HepG2 (cell line): ENCODE measurements at regions not wholly inside any gene's neighbourhood (a gene's known extent, or its start where the extent isn't known, plus 50 kb on each side); places are given as distances from the start of the nearest gene placed in this dataset.

ENCODE experiments used
- ATAC-seq: fragments of 200-7000 bp; cut with Tn5 transposase; 3 replicates; pipeline ENCODE4 v1.9.1; 2020; ENCODE audit warnings: mild to moderate bottlenecking, moderate library complexity
- BruUV-seq: library from RNA; stranded (reverse); fragments of 400-500 nt; replicated peaks from 2 replicates; lab custom pipeline; 2021; lab: Mats Ljungman, UMichigan
- CTCF ChIA-PET: fragments of 300-600 bp; formaldehyde crosslinking; extraction: SDS; loops from one replicate; lab custom pipeline; 2021; ENCODE audit warnings: low total read pairs, inconsistent platforms, low intra/inter-chr PET ratio; lab: Yijun Ruan, JAX
- POLR2A ChIA-PET: fragments of 350-600 bp; sonication (Branson Sonifier 250); formaldehyde crosslinking; loops from one replicate; lab custom pipeline; 2020; ENCODE audit warnings: antibody characterized with exemption, inconsistent platforms; lab: Yijun Ruan, JAX
- DNase-seq: peaks from one replicate; pipeline ENCODE4 v3.0.0-alpha.2; 2015; ENCODE audit warnings: low spot score
- FAIRE-seq: peaks from 3 replicates; lab custom pipeline; 2011; peaks lifted over from hg19 to GRCh38; lab: Jason Lieb, UNC
- H2AFZ ChIP-seq: one replicate; pipeline ENCODE4 v1.6.1; 2011; ENCODE audit warnings: low read length, inconsistent platforms
- H3K27ac ChIP-seq: fragments of 300-600 bp; 3 replicates; pipeline ENCODE4 v1.8.0; 2011; ENCODE audit warnings: mixed run types, mild to moderate bottlenecking, mixed read lengths, low read length, inconsistent platforms; ENCODE audit not compliant: insufficient read depth; ENCODE audit errors: extremely low read length
- H3K27me3 ChIP-seq, 2 experiments: fragments of 200-600 bp in 1 of 2; 2 replicates in 1 of 2; 3 replicates in 1 of 2; pipeline versions ENCODE4 v1.6.0 to v1.8.0; 2011; ENCODE audit warnings: low read length in 2 of 2, mild to moderate bottlenecking in 2 of 2, moderate library complexity in 2 of 2, inconsistent platforms in 1 of 2; ENCODE audit not compliant: insufficient read depth in 2 of 2, control insufficient read depth in 1 of 2
- H3K36me3 ChIP-seq, 2 experiments: fragments of 200-600 bp in 1 of 2; replicated peaks in 1 of 2; 2 replicates in 1 of 2; 3 replicates in 1 of 2; pipeline versions ENCODE4 v1.5.1 to v1.8.0; 2011; ENCODE audit warnings: low read length in 2 of 2, inconsistent platforms in 1 of 2; ENCODE audit not compliant: insufficient read depth in 2 of 2, control insufficient read depth in 1 of 2
- H3K4me1 ChIP-seq: 2 replicates; pipeline ENCODE4 v1.5.1; 2012; ENCODE audit warnings: low read length, inconsistent platforms; ENCODE audit not compliant: insufficient read depth
- H3K4me2 ChIP-seq: 2 replicates; pipeline ENCODE4 v1.6.0; 2011; ENCODE audit warnings: low read depth, low read length, inconsistent platforms
- H3K4me3 ChIP-seq, 3 experiments: fragments of 200-600 bp in 1 of 3; sonication (generic), shearing (Covaris generic) in 1 of 3; replicated peaks in 1 of 3; 2 replicates each; pipeline ENCODE4 v1.5.1; 2011 to 2016; ENCODE audit warnings: low read length in 3 of 3, inconsistent platforms in 2 of 3, low read depth in 2 of 3, mild to moderate bottlenecking in 2 of 3, control low read depth in 1 of 3, mixed read lengths in 1 of 3; ENCODE audit not compliant: insufficient read depth in 1 of 3
- H3K79me2 ChIP-seq: one replicate; pipeline ENCODE4 v1.6.1; 2011; ENCODE audit warnings: low read length, inconsistent platforms; ENCODE audit not compliant: insufficient read depth
- H3K9ac ChIP-seq: 2 replicates; pipeline ENCODE4 v1.6.0; 2011; ENCODE audit warnings: mild to moderate bottlenecking, low read depth, low read length, inconsistent platforms; ENCODE audit not compliant: insufficient read depth
- H3K9me3 ChIP-seq: 2 replicates; pipeline ENCODE4 v1.5.1; 2012; ENCODE audit warnings: mild to moderate bottlenecking, low read length
- H4K20me1 ChIP-seq: 2 replicates; pipeline ENCODE4 v1.6.0; 2011; ENCODE audit warnings: inconsistent platforms, mild to moderate bottlenecking, low read length, moderate library complexity; ENCODE audit not compliant: insufficient read depth
- FLYWCH1 ChIP-seq: sonication (generic); formaldehyde crosslinking; IDR thresholded peaks from 2 replicates; pipeline ENCODE4 v1.8.1; 2023; ENCODE audit warnings: mild to moderate bottlenecking, missing genetic modification reagents
- HNRNPLL ChIP-seq: fragments of 200-400 bp; formaldehyde crosslinking; IDR thresholded peaks from 2 replicates; pipeline ENCODE4 v1.6.1; 2017; ENCODE audit warnings: mild to moderate bottlenecking, low read depth, low read length; ENCODE audit not compliant: poor library complexity, severe bottlenecking
- MXD3 ChIP-seq: IDR thresholded peaks from 2 replicates; pipeline ENCODE4 v1.6.1; 2016; ENCODE audit warnings: mild to moderate bottlenecking, missing biosample characterization, missing genetic modification reagents
- NBN ChIP-seq: fragments of 450-650 bp; conservative IDR thresholded peaks from 2 replicates; pipeline ENCODE4 v1.6.1; 2017
- RBFOX2 ChIP-seq: fragments of 200-400 bp; formaldehyde crosslinking; IDR thresholded peaks from 2 replicates; pipeline ENCODE4 v1.6.1; 2017; ENCODE audit warnings: low read depth, mild to moderate bottlenecking, low read length
- REPIN1 ChIP-seq: sonication (generic); formaldehyde crosslinking; IDR thresholded peaks from 2 replicates; pipeline ENCODE4 v1.8.0; 2022; ENCODE audit warnings: missing genetic modification reagents, low read depth, mild to moderate bottlenecking, borderline replicate concordance
- SMARCC2 ChIP-seq: fragments of 450-650 bp; IDR thresholded peaks from 2 replicates; pipeline ENCODE4 v1.6.1; 2017; ENCODE audit warnings: antibody characterized with exemption, mild to moderate bottlenecking
- SNAPC2 ChIP-seq: sonication (generic); formaldehyde crosslinking; IDR thresholded peaks from 2 replicates; pipeline ENCODE4 v1.8.1; 2022; ENCODE audit warnings: mild to moderate bottlenecking, missing genetic modification reagents
- XRCC5 ChIP-seq: fragments of 200-400 bp; formaldehyde crosslinking; optimal IDR thresholded peaks from 2 replicates; pipeline ENCODE3; 2017; ENCODE audit warnings: mild to moderate bottlenecking, low read length
- ZMYM4 ChIP-seq: sonication (generic); formaldehyde crosslinking; IDR thresholded peaks from 2 replicates; pipeline ENCODE4 v1.8.1; 2023; ENCODE audit warnings: mild to moderate bottlenecking, missing genetic modification reagents
- ZNF329 ChIP-seq: sonication (generic); formaldehyde crosslinking; IDR thresholded peaks from 2 replicates; pipeline ENCODE4 v1.9.0; 2021; ENCODE audit warnings: low read depth, mild to moderate bottlenecking, missing genetic modification reagents
- ZNF7 ChIP-seq: IDR thresholded peaks from 2 replicates; pipeline ENCODE4 v1.6.1; 2016; ENCODE audit warnings: missing biosample characterization, missing genetic modification reagents
- ZNF746 ChIP-seq: sonication (generic); formaldehyde crosslinking; IDR thresholded peaks from 2 replicates; pipeline ENCODE4 v1.8.0; 2022; ENCODE audit warnings: mild to moderate bottlenecking, missing genetic modification reagents
- WGBS: methylation state at CpG from one replicate; pipeline ENCODE4 v1.1.6; 2017; ENCODE audit warnings: low lambda C conversion rate; 5-methylcytosine and 5-hydroxymethylcytosine counted together
- in situ Hi-C: cut with HindIII; loops from 2 replicates; pipeline ENCODE4 v1.10.0; 2017; ENCODE audit warnings: low pct_unique_long_range_greater_than_20kb; ENCODE audit not compliant: extremely low pct_ligation_motif_present
- intact Hi-C: fragments of 100-400 bp; cut with micrococcal nuclease; formaldehyde crosslinking; loops from one replicate; pipeline ENCODE4 v1.10.0; 2022; ENCODE audit not compliant: unreplicated experiment
- TF ChIP-seq, protein P1 (sequence below): IDR thresholded peaks from 2 replicates; pipeline ENCODE4 v1.6.1; 2012; ENCODE audit warnings: low read length, improper control_type of control experiment
- TF ChIP-seq, protein P2 (sequence below): IDR thresholded peaks from 2 replicates; pipeline ENCODE4 v1.6.1; 2012; ENCODE audit warnings: inconsistent platforms

- TF ChIP-seq, protein P1, sequence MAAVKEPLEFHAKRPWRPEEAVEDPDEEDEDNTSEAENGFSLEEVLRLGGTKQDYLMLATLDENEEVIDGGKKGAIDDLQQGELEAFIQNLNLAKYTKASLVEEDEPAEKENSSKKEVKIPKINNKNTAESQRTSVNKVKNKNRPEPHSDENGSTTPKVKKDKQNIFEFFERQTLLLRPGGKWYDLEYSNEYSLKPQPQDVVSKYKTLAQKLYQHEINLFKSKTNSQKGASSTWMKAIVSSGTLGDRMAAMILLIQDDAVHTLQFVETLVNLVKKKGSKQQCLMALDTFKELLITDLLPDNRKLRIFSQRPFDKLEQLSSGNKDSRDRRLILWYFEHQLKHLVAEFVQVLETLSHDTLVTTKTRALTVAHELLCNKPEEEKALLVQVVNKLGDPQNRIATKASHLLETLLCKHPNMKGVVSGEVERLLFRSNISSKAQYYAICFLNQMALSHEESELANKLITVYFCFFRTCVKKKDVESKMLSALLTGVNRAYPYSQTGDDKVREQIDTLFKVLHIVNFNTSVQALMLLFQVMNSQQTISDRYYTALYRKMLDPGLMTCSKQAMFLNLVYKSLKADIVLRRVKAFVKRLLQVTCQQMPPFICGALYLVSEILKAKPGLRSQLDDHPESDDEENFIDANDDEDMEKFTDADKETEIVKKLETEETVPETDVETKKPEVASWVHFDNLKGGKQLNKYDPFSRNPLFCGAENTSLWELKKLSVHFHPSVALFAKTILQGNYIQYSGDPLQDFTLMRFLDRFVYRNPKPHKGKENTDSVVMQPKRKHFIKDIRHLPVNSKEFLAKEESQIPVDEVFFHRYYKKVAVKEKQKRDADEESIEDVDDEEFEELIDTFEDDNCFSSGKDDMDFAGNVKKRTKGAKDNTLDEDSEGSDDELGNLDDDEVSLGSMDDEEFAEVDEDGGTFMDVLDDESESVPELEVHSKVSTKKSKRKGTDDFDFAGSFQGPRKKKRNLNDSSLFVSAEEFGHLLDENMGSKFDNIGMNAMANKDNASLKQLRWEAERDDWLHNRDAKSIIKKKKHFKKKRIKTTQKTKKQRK = no peak
- no peak for TF ChIP-seq HNRNPLL
Observed at GRCh38 chr6:156657296-156657695, 119.9 kb upstream of the ARID1B start (continued).

DNA sequence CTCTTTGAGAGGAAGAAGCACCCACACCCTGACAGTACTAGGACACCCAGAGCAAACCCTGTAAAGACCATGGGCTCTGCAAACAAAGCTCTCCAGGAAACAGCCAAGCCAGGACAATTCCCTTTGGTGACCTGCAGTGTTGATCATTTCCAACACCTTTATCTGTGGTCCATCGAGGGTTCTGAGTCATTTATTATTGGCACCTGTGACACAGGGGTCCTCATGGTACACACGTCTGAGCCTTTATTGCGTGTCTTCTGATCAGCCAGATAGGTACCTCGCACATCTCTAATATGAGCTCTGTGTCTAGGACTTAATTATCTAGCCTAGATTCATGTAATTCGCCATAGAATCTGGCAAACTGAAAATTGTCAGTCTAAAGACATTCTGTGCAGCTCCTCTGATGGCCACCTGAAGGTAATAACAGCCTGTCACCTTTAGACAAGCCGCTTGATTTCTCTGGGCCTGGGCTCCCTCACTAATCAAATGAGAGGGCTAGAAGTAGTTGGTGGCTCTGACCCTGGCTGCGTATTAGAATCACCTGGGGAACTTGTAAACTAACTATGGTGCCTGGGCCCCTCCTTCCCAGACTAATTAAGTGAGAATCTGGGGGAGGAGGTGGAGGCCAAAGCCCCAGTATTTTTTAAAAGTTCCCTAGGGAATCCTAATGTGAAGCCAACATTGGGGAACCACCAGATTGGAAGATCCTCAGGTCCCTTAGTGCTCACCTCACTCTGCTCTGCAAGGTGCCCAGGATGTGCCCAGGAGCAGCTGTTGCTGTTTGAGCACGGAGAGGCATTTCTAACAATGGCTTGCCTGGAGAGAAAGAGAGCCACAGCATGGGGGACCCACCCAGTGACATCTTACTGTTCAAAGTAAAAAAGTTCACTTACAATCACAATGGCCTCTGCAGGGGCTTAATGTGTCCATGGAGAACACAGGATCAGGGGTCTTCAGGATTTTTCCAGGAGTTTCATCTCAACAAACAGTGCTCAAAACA is 122.0 kb upstream of the ARID1B start:
- ChIA-PET POLR2A (no interaction called here), CTCF (no interaction called here)
- Histone ChIP-seq H4K20me1 (no peaks in the 10 kb centered on the region), H3K4me2 (no peak overlapping the region), H3K27ac (no peak overlapping the region), H3K36me3 (no peaks in the 10 kb centered on the region), H3K79me2 (no peaks in the 10 kb centered on the region), H3K4me3 (no peak overlapping the region), H3K27me3 (peaks cover 2 to 41% of the 10 kb centered on the region in 2 experiments; a peak in 3 of 5 replicates), H3K9ac (no peak overlapping the region), H3K4me1 (no peaks in the 10 kb centered on the region), H3K9me3 (no peaks in the 10 kb centered on the region), H2AFZ (no peak overlapping the region)
- DNase-seq (no peak), ATAC-seq (no peak), FAIRE-seq (no peak)
- BruUV-seq = no TSS peak
- 21% methylated on average over 8 of the region's 8 CpGs for WGBS
- intact Hi-C loops (no loop called here), in situ Hi-C loops (loop anchor here (10.0 kb wide), 1 partner anchor 90 kb away; no protein-coding TSS in a partner anchor)
- TF ChIP-seq ZNF7 (CRISPR knock-in tag) (no peak), ZNF746 (CRISPR knock-in tag) (no peak), REPIN1 (no peak), NBN (no peak), SMARCC2 (no peak), ZNF329 (CRISPR knock-in tag) (no peak), ZMYM4 (CRISPR knock-in tag) (no peak), FLYWCH1 (CRISPR knock-in tag) (no peak), RBFOX2 (no peak), SNAPC2 (CRISPR knock-in tag) (no peak), XRCC5 (no peak), MXD3 (CRISPR knock-in tag) (no peak)
- TF ChIP-seq, protein P2, sequence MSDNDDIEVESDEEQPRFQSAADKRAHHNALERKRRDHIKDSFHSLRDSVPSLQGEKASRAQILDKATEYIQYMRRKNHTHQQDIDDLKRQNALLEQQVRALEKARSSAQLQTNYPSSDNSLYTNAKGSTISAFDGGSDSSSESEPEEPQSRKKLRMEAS = no peak
